ENCODE measurements at regions not wholly inside any gene's neighbourhood (a gene's known extent, or its start where the extent isn't known, plus 50 kb on each side); places are given as distances from the start of the nearest gene placed in this dataset.
A peak's percentile ranks its signal among the peaks of the same experiment; 100 is the strongest.
"Not testable (repeated sequence)": the region's sequence is repeated elsewhere in the genome, so short reads cannot be mapped to it uniquely, and the experiment has no call there.

DNA sequence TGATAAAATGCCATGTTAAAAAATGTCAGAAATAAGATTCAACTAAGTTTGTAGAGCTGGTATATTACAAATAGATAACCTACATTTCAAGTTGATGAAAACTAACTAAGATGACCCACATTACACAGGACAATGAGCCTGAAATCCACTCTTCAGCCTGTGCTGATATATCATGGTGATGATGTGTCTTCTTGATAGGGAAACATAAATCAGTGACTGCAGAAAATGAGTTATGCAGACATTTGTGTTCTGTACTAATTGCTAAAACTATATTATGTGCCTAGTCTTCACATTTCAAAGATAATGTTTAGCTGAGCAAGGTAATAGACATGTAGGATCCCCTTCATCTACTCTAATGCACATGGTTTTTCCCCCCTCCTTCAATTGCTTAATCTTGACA, 331.6 kb upstream of the F9 start:
- no peak for DNase-seq

DNA sequence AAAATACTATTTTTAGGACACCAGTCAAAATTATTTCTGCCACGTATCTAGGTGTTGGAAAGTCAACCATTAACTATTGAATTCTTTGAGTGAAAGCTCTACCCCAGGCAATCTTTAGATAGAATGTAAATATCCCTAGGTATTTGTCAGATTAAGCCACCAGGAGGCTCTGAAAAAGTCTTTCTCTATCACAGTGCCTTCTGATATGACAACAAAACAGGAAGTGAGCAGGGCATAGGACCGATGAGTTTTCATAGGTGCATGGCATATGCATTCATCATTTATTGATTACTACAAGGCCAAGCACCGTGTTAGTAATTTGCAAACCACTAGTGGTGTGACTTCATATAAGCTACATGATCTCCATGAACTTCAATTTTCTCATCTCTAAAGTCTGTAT, 333.6 kb upstream of the F9 start:
- DNase-seq: no peak

- DNase-seq: peak; percentile 2
Observed at GRCh38 chrX:139194571-139195280, 335.8 kb upstream of the F9 start.

DNA sequence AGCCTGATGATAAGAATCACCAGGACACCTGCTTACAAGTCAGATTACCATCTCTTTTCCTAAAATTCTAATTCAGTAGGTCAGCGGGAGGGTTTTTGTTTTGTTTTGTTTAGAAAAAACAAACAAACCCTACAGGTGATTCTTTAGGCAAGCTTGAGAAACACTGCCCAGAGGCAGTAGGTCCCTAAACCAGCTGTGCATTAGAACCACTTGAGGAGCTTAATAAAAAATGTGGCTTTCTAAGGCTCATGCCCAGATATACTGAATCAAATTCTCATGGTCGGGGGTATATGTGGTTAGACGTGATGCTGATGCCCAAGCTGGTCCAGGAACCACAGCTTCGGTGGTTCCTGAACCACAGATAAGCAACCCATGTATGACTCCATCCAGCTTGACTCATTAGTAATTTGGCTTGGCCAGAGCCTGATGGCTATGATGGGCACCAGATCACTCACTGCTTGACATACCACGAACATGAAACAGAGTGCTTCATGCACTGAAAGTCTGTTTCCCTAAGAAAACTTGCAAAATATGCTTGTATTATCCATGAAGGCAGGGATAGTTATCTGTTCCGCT, 338.1 kb upstream of the F9 start:
- DNase-seq: no peak

- DNase-seq: no peak
Observed at GRCh38 chrX:139191746-139192385, 338.7 kb upstream of the F9 start.

DNA sequence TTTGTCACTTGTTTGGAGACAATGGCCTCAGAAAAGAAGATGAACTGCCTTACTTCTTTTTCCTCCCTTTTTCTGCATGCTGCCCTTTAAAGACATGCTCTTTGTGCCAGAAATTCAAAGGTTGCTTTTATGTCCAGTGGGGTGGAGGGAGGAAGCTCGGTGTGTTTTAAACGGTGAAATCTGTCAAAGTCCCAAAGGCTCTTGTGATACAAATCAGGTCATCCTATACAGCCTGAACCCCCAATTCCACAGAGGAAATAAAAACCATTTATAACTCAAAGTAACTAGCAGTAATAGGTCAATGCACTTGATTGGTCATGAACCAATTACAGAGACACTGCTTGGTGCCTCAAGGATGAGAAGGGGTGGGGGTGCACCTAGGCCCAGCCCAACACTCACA, 339.3 kb upstream of the F9 start:
- DNase-seq: no peak

- no peak for DNase-seq
Observed at GRCh38 chrX:139187738-139188137, 342.8 kb upstream of the F9 start.

- DNase-seq: no peak
Observed at GRCh38 chrX:139186991-139187390, 343.5 kb upstream of the F9 start.

DNA sequence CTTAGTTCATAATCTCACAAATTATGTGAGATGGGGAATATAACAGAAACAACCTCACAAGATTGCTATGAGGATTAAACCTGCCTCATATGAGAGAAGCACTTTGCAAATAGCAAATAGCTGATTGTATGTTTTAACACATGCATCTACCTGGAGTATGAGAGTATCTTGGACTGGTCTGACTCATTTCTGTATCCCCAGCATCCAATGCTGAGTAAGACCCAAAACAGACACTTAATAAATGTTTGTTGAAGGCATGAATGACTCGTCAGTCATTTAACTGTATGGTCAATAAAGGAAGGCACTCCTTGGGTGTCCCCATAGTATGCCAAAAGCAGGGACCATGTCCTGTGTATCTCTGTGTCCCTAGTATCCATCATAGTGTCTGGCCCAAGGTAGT, 350.9 kb upstream of the F9 start:
- DNase-seq: no peak

DNA sequence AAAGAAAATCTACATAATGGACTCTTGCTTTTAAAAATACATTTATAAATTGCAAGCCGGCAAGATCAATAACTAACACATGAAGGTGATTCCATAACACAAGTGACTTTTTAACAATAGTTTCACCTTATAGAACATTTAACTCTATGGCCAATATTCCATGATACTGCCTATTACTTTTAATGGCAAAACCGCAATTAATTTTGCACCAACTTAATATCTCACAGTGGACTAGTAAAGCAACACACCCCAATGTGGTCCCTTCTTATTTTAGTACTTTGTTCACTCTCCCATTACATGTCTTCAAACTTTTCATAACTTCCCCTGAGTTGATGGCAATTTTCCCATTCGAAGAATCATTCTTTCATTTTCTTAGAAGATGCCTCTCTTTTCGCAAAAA, 351.6 kb upstream of the F9 start:
- DNase-seq: no peak

DNA sequence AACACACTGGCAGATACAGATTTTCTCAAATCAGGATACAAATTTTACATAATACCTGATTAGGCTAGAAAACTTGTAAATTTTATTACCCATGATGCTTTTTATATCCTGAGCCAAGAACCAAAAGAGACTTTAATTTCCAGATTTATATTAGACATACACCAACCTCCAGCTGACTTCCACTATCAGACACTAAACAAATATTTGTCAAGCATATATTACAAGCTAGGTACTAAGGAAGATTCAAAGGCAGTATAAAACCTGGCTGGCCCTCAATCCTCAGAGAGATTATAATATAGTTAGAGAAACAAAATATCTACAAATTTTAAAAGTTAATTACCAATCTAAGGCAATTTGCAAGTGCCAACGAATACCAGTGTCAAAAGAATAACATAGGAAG, 357.8 kb upstream of the F9 start:
- no peak for DNase-seq

DNA sequence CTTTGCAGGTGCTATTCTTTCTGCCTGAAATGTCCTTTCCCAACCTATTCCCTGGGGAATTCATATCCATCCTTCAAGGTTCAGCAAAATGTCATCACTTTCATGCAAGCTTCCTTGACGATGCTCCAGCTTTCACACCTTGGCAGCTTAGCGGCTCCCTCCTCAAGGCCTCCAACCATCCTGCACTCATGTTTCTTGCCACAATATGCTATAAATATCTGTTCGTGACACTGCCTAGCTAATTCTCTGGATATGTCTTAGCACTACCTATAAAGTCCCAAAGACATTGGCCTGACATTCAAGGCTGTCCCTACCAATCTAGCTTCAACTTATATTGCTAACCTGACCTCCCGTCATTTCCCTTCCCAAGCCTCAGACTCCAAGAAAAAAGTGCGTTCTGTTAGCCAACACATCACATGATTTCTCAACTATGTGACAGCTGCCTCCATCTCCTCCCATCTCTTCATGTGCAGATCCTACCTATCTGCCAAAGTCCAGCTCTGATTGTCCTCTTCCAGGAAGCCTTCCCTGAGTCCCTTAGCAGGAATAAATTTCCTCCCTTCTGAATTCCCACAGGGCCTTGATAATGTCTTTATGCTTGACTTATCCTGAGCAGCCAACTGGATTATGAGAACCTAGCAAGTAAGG, 359.9 kb upstream of the F9 start:
- DNase-seq: no peak

- DNase-seq: no peak
Observed at GRCh38 chrX:139167282-139167681, 363.3 kb upstream of the F9 start.

GRCh38 chrX:139158256-139158655, 372.3 kb upstream of the F9 start:
- no peak for DNase-seq

DNA sequence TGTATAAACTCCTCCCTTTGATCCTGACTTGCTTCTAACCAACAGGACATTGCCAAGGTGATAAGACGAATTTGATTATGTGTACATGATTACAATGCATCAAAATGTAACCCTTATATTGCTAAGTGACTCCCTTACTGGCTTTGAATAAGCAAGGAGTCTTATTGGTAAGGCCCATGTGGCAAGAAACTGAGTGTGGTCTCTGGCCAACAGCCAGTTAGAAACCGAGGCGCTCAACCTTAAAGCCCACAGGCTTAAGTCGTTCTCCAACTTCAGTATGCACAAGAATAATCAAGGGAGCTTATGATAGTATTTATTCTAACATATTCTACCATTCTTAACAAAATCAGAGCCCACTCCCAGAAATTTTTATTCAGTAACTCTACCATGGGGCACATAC, 374.2 kb upstream of the F9 start:
- no peak for DNase-seq

GRCh38 chrX:139146625-139147024, 383.9 kb upstream of the F9 start:
- DNase-seq: not testable (repeated sequence)

GRCh38 chrX:139141370-139141769, 389.2 kb upstream of the F9 start:
- no peak for DNase-seq

DNA sequence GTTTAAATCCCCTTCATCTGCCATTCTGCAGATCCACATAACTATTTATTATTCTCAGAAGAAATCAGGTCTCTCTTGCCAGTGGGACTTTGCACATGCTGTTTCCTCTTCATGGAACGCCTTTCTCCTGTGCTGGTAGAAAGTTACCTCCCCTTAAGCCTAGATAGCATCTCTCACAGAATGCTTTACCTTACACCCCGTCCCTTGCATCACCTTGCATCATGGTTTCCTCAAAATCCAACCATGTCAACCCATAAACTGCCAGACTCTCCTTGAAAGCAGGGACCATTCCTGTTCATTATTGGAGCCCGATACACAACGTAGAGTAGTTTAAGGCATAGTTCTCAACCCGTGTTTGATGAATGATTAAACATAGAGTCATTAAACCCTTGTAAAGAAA, 396.2 kb upstream of the F9 start:
- no peak for DNase-seq

- DNase-seq: no peak
Observed at GRCh38 chrX:139126493-139126892, 404.0 kb upstream of the F9 start.

DNA sequence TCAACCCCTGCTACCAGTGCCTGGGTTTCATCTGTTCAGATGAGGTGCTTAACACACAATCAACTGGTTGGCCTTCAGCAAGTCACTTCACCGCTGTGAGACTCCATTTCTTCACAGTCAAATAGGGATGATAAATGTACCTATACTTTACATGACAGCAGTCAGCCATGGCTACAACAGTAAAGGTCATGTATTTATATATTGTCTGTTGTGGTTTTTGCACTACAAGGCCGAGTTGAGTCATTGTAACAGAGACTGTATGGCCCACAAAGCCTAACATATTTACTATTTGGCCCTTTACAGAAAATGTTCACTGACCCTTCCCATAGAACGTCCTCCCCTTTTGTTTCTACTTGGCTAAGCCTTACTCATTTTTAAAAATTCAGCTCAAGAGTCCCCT, 404.6 kb upstream of the F9 start:
- DNase-seq: no peak

GRCh38 chrX:139121616-139122286, 408.8 kb upstream of the F9 start:
- no peak for DNase-seq

DNA sequence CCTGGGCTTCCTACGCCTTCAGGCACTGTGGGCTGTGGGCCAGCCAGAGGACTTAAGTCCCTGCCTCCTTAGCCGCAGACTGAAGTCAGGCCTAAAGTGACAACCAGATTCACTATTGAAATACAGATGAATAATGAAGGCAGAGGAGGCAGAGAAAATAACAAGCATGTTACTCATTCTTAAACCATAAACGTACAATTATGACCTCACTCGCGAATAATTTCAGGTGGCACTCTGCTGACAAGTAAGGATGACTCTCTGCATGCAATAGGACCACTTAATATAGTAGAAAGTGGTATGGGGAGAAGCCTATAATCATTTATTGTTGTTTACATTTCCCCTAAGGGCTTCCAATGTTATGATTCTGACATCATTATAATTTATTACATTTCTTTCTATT, 409.2 kb upstream of the FGF13 start:
- no peak for DNase-seq

- no peak for DNase-seq
Observed at GRCh38 chrX:139113708-139114107, 402.2 kb upstream of the FGF13 start.

- DNase-seq: no peak
Observed at GRCh38 chrX:139112432-139112831, 400.9 kb upstream of the FGF13 start.
